ENCODE measurements at regions not wholly inside any gene's neighbourhood (a gene's known extent, or its start where the extent isn't known, plus 50 kb on each side); places are given as distances from the start of the nearest gene placed in this dataset.

GRCh38 chr20:40744818-40745175 lies 55.8 kb upstream of the MAFB start:
- Histone ChIP-seq H2BK15ac (replicated peaks; ENCODE audit: low read depth) (no peak overlapping the region), H3K79me1 (ENCODE audit: low read length) (no peaks in the 10 kb centered on the region), H3K4me1 (ENCODE audit: control insufficient read depth, low read depth, low read length) (no peaks in the 10 kb centered on the region), H4K8ac (ENCODE audit: low read depth, low read length) (no peak overlapping the region), H3K79me2 (ENCODE audit: control insufficient read depth, insufficient read depth, low read length) (no peaks in the 10 kb centered on the region), H3K56ac (ENCODE audit: low read length) (no peak overlapping the region), H3K4ac (ENCODE audit: low read depth, low read length) (no peak overlapping the region), H2AK5ac (ENCODE audit: low read length) (no peak overlapping the region), H4K5ac (ENCODE audit: low read length) (no peak overlapping the region), H3K18ac (ENCODE audit: low read length) (no peak overlapping the region), H3K27ac (ENCODE audit: low read depth, low read length) (no peak overlapping the region), H3K9ac (ENCODE audit: low read length) (no peak overlapping the region), H3K23ac (ENCODE audit: low read length) (no peak overlapping the region), H3K4me2 (ENCODE audit: low read length) (no peak overlapping the region), H2BK120ac (ENCODE audit: low read depth, low read length) (no peak overlapping the region), H3K36me3 (ENCODE audit: control insufficient read depth, insufficient read depth, low read length) (no peaks in the 10 kb centered on the region), H2BK5ac (ENCODE audit: low read length) (no peak overlapping the region), H3K27me3 (ENCODE audit: insufficient read depth, low read length, poor library complexity) (no peaks in the 10 kb centered on the region), H3K4me3 (ENCODE audit: low read length) (no peak overlapping the region)
- no peak for DNase-seq
- no CpG with 5 or more reads among the region's 3 CpGs for WGBS (ENCODE audit: extremely low coverage, insufficient coverage, low lambda C conversion rate)

DNA sequence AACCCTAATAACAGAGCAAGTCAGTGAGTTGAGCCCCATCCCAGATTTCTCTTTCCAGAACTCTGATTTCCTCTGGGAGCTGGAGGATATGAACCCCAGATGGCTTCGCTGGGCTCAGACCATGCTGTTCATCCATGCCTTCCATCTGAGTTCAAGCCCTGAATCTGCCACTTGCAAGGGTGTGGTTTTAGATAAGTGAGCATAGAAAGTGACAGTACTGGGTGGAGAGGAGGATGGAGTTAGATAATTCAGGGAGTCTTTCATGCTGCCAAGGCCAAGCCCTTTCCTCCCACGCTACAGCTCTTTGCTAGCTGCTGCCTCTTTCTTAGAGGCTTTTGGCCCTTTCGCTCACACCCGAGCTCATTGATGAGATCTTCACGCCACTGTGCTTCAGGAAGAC lies 57.2 kb upstream of the MAFB start:
- no peak overlapping the region for H3K4ac ChIP-seq (ENCODE audit: low read depth, low read length)
- H3K9ac ChIP-seq (ENCODE audit: low read length) = no peak overlapping the region
- H3K79me2 ChIP-seq (ENCODE audit: control insufficient read depth, insufficient read depth, low read length) = no peaks in the 10 kb centered on the region
- WGBS (ENCODE audit: extremely low coverage, insufficient coverage, low lambda C conversion rate) = no CpG with 5 or more reads among the region's 5 CpGs
- no peak overlapping the region for H4K5ac ChIP-seq (ENCODE audit: low read length)
- no peak overlapping the region for H3K4me2 ChIP-seq (ENCODE audit: low read length)
- DNase-seq = no peak
- H3K27me3 ChIP-seq (ENCODE audit: insufficient read depth, low read length, poor library complexity) = no peaks in the 10 kb centered on the region
- H2BK5ac ChIP-seq (ENCODE audit: low read length) = no peak overlapping the region
- no peak overlapping the region for H3K56ac ChIP-seq (ENCODE audit: low read length)
- H3K23ac ChIP-seq (ENCODE audit: low read length) = no peak overlapping the region
- H2BK120ac ChIP-seq (ENCODE audit: low read depth, low read length) = no peak overlapping the region
- H2BK15ac ChIP-seq (replicated peaks; ENCODE audit: low read depth) = no peak overlapping the region
- H4K8ac ChIP-seq (ENCODE audit: low read depth, low read length) = no peak overlapping the region
- no peak overlapping the region for H3K4me3 ChIP-seq (ENCODE audit: low read length)
- H3K36me3 ChIP-seq (ENCODE audit: control insufficient read depth, insufficient read depth, low read length) = no peaks in the 10 kb centered on the region
- no peaks in the 10 kb centered on the region for H3K4me1 ChIP-seq (ENCODE audit: control insufficient read depth, low read depth, low read length)
- no peak overlapping the region for H3K27ac ChIP-seq (ENCODE audit: low read depth, low read length)
- no peak overlapping the region for H2AK5ac ChIP-seq (ENCODE audit: low read length)
- H3K79me1 ChIP-seq (ENCODE audit: low read length) = no peaks in the 10 kb centered on the region
- H3K18ac ChIP-seq (ENCODE audit: low read length) = no peak overlapping the region

- no CpG with 5 or more reads among the region's 3 CpGs for WGBS (ENCODE audit: extremely low coverage, insufficient coverage, low lambda C conversion rate)
- no peak overlapping the region for H3K4me3 ChIP-seq (ENCODE audit: low read length)
- no peaks in the 10 kb centered on the region for H3K36me3 ChIP-seq (ENCODE audit: control insufficient read depth, insufficient read depth, low read length)
- H3K27ac ChIP-seq (ENCODE audit: low read depth, low read length) = no peak overlapping the region
- H2AK5ac ChIP-seq (ENCODE audit: low read length) = no peak overlapping the region
- H3K79me2 ChIP-seq (ENCODE audit: control insufficient read depth, insufficient read depth, low read length) = no peaks in the 10 kb centered on the region
- no peaks in the 10 kb centered on the region for H3K4me1 ChIP-seq (ENCODE audit: control insufficient read depth, low read depth, low read length)
- H3K79me1 ChIP-seq (ENCODE audit: low read length) = no peaks in the 10 kb centered on the region
- DNase-seq = no peak
- H3K56ac ChIP-seq (ENCODE audit: low read length) = no peak overlapping the region
- no peak overlapping the region for H2BK120ac ChIP-seq (ENCODE audit: low read depth, low read length)
- no peak overlapping the region for H4K5ac ChIP-seq (ENCODE audit: low read length)
- H4K8ac ChIP-seq (ENCODE audit: low read depth, low read length) = no peak overlapping the region
- H3K4me2 ChIP-seq (ENCODE audit: low read length) = no peak overlapping the region
- no peak overlapping the region for H3K23ac ChIP-seq (ENCODE audit: low read length)
- H2BK5ac ChIP-seq (ENCODE audit: low read length) = no peak overlapping the region
- H3K18ac ChIP-seq (ENCODE audit: low read length) = no peak overlapping the region
- H3K27me3 ChIP-seq (ENCODE audit: insufficient read depth, low read length, poor library complexity) = no peaks in the 10 kb centered on the region
- H3K9ac ChIP-seq (ENCODE audit: low read length) = no peak overlapping the region
- H3K4ac ChIP-seq (ENCODE audit: low read depth, low read length) = no peak overlapping the region
- no peak overlapping the region for H2BK15ac ChIP-seq (replicated peaks; ENCODE audit: low read depth)
These were observed 59.1 kb upstream of the MAFB start for GRCh38 chr20:40748182-40748581.

DNA sequence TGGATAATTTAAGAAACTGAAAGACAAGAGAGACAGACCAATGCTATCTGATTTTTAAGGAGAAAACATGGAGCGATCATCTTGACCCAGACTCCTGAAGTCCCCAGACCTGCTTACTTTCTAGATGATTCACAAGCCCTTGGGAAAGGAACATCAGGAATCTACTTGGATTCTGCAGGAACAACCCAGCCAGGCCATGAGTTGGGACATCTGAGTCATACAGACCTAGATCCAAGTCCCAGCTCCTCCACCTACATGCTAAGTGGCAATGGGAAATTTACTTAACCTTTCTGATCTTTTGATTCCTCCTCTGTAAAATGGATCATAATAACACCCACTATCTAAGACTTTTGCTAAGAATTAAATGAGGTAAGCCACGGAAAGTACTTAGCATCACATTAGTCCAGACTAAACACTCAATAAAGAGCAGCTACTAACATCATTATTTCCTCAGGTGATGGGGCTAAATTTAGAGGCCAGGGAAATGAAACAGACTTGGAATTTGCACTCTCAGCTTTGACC lies 61.0 kb upstream of the MAFB start:
- WGBS (ENCODE audit: extremely low coverage, insufficient coverage, low lambda C conversion rate) = no CpG with 5 or more reads among the region's 2 CpGs

DNA sequence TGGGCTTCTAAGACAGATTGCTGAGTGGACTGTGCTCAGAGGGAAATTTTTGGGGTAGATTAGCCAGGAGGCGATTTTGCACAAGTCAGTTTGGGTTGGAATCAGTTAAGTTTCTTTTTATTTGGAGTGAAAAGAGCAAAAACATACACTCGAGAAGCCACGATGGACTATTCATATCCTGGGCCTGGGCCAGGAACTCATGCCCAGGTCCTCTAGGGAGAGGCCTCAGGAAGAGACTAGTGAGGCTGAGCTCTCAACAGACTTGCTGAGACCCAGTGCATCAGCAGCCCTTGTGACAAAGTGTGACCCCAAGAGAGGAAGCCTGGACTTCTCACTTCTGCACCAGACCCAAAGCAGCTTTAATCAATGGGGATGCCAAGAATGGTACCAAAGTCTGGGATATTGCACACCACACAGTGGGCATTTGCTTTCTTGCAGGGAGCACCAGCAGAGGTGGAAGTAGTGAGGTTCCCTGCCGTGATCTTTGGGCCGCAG lies 61.6 kb upstream of the MAFB start:
- Histone ChIP-seq H3K79me2 (ENCODE audit: control insufficient read depth, insufficient read depth, low read length) (no peaks in the 10 kb centered on the region), H3K79me1 (ENCODE audit: low read length) (no peaks in the 10 kb centered on the region), H3K4me1 (ENCODE audit: control insufficient read depth, low read depth, low read length) (no peaks in the 10 kb centered on the region), H3K56ac (ENCODE audit: low read length) (no peak overlapping the region), H3K4me2 (ENCODE audit: low read length) (no peak overlapping the region), H3K23ac (ENCODE audit: low read length) (no peak overlapping the region), H2BK120ac (ENCODE audit: low read depth, low read length) (no peak overlapping the region), H3K27me3 (ENCODE audit: insufficient read depth, low read length, poor library complexity) (no peaks in the 10 kb centered on the region), H3K36me3 (ENCODE audit: control insufficient read depth, insufficient read depth, low read length) (no peaks in the 10 kb centered on the region), H2AK5ac (ENCODE audit: low read length) (no peak overlapping the region), H3K9ac (ENCODE audit: low read length) (no peak overlapping the region), H2BK15ac (replicated peaks; ENCODE audit: low read depth) (no peak overlapping the region), H3K27ac (ENCODE audit: low read depth, low read length) (no peak overlapping the region), H3K4me3 (ENCODE audit: low read length) (no peak overlapping the region), H4K5ac (ENCODE audit: low read length) (no peak overlapping the region), H2BK5ac (ENCODE audit: low read length) (no peak overlapping the region), H3K4ac (ENCODE audit: low read depth, low read length) (no peak overlapping the region), H3K18ac (ENCODE audit: low read length) (no peak overlapping the region), H4K8ac (ENCODE audit: low read depth, low read length) (no peak overlapping the region)
- DNase-seq = no peak
- no CpG with 5 or more reads among the region's 5 CpGs for WGBS (ENCODE audit: extremely low coverage, insufficient coverage, low lambda C conversion rate)

More for the DNA sequence above, 61.0 kb upstream of the MAFB start:
- H3K4ac ChIP-seq (ENCODE audit: low read depth, low read length) = no peak overlapping the region
- H3K9ac ChIP-seq (ENCODE audit: low read length) = no peak overlapping the region
- H4K8ac ChIP-seq (ENCODE audit: low read depth, low read length) = no peak overlapping the region
- DNase-seq = no peak
- H3K4me1 ChIP-seq (ENCODE audit: control insufficient read depth, low read depth, low read length) = no peaks in the 10 kb centered on the region
- H3K27ac ChIP-seq (ENCODE audit: low read depth, low read length) = no peak overlapping the region
- H3K79me1 ChIP-seq (ENCODE audit: low read length) = no peaks in the 10 kb centered on the region
- no peak overlapping the region for H2BK5ac ChIP-seq (ENCODE audit: low read length)
- no peak overlapping the region for H2BK15ac ChIP-seq (replicated peaks; ENCODE audit: low read depth)
- H3K4me2 ChIP-seq (ENCODE audit: low read length) = no peak overlapping the region
- no peaks in the 10 kb centered on the region for H3K79me2 ChIP-seq (ENCODE audit: control insufficient read depth, insufficient read depth, low read length)
- no peak overlapping the region for H4K5ac ChIP-seq (ENCODE audit: low read length)
- H3K27me3 ChIP-seq (ENCODE audit: insufficient read depth, low read length, poor library complexity) = no peaks in the 10 kb centered on the region
- no peak overlapping the region for H2AK5ac ChIP-seq (ENCODE audit: low read length)
- no peak overlapping the region for H3K4me3 ChIP-seq (ENCODE audit: low read length)
- no peak overlapping the region for H3K23ac ChIP-seq (ENCODE audit: low read length)
- H3K36me3 ChIP-seq (ENCODE audit: control insufficient read depth, insufficient read depth, low read length) = no peaks in the 10 kb centered on the region
- no peak overlapping the region for H2BK120ac ChIP-seq (ENCODE audit: low read depth, low read length)
- no peak overlapping the region for H3K56ac ChIP-seq (ENCODE audit: low read length)
- H3K18ac ChIP-seq (ENCODE audit: low read length) = no peak overlapping the region

- no CpG with 5 or more reads among the region's 4 CpGs for WGBS (ENCODE audit: extremely low coverage, insufficient coverage, low lambda C conversion rate)
- Histone ChIP-seq H2BK5ac (ENCODE audit: low read length) (no peak overlapping the region), H3K4me1 (ENCODE audit: control insufficient read depth, low read depth, low read length) (no peaks in the 10 kb centered on the region), H3K27ac (ENCODE audit: low read depth, low read length) (no peak overlapping the region), H3K9ac (ENCODE audit: low read length) (no peak overlapping the region), H3K79me1 (ENCODE audit: low read length) (no peaks in the 10 kb centered on the region), H4K5ac (ENCODE audit: low read length) (no peak overlapping the region), H3K56ac (ENCODE audit: low read length) (no peak overlapping the region), H3K79me2 (ENCODE audit: control insufficient read depth, insufficient read depth, low read length) (no peaks in the 10 kb centered on the region), H3K36me3 (ENCODE audit: control insufficient read depth, insufficient read depth, low read length) (no peaks in the 10 kb centered on the region), H2BK120ac (ENCODE audit: low read depth, low read length) (no peak overlapping the region), H3K4me2 (ENCODE audit: low read length) (no peak overlapping the region), H3K4me3 (ENCODE audit: low read length) (no peak overlapping the region), H3K27me3 (ENCODE audit: insufficient read depth, low read length, poor library complexity) (no peaks in the 10 kb centered on the region), H3K18ac (ENCODE audit: low read length) (no peak overlapping the region), H4K8ac (ENCODE audit: low read depth, low read length) (no peak overlapping the region), H2BK15ac (replicated peaks; ENCODE audit: low read depth) (no peak overlapping the region), H2AK5ac (ENCODE audit: low read length) (no peak overlapping the region), H3K23ac (ENCODE audit: low read length) (no peak overlapping the region), H3K4ac (ENCODE audit: low read depth, low read length) (no peak overlapping the region)
- DNase-seq = no peak
These were observed 64.4 kb upstream of the MAFB start for GRCh38 chr20:40753472-40753871.

Measured in mesendoderm (in vitro differentiated cells).